GM12872 (cell line): ENCODE measurements at regions not wholly inside any gene's neighbourhood (a gene's known extent, or its start where the extent isn't known, plus 50 kb on each side); places are given as distances from the start of the nearest gene placed in this dataset.

Experiments used
- CTCF ChIP-seq: IDR thresholded peaks from 3 replicates; pipeline ENCODE4 v1.5.1; 2011; ENCODE audit warnings: low read depth, mild to moderate bottlenecking, low read length, moderate library complexity; ENCODE audit not compliant: insufficient read depth

- no peak for TF ChIP-seq CTCF
Measured at GRCh38 chr3:193915099-193915498, 220.8 kb upstream of the HES1 start.

GRCh38 chr3:193915613-193916012 lies 220.3 kb upstream of the HES1 start:
- TF ChIP-seq CTCF: no peak

- no peak for TF ChIP-seq CTCF
Measured at GRCh38 chr3:193917158-193917557, 218.8 kb upstream of the HES1 start.

GRCh38 chr3:193921465-193921864 lies 214.5 kb upstream of the HES1 start:
- no peak for TF ChIP-seq CTCF

- no peak for TF ChIP-seq CTCF
Measured at GRCh38 chr3:193922034-193922774, 213.7 kb upstream of the HES1 start.

GRCh38 chr3:193928354-193929209 lies 207.4 kb upstream of the HES1 start:
- no peak for TF ChIP-seq CTCF

- TF ChIP-seq CTCF: no peak
Measured at GRCh38 chr3:193929373-193929772, 206.6 kb upstream of the HES1 start.
